ENCODE measurements at regions not wholly inside any gene's neighbourhood (a gene's known extent, or its start where the extent isn't known, plus 50 kb on each side); places are given as distances from the start of the nearest gene placed in this dataset.
A peak's percentile ranks its signal among the peaks of the same experiment; 100 is the strongest.

DNA sequence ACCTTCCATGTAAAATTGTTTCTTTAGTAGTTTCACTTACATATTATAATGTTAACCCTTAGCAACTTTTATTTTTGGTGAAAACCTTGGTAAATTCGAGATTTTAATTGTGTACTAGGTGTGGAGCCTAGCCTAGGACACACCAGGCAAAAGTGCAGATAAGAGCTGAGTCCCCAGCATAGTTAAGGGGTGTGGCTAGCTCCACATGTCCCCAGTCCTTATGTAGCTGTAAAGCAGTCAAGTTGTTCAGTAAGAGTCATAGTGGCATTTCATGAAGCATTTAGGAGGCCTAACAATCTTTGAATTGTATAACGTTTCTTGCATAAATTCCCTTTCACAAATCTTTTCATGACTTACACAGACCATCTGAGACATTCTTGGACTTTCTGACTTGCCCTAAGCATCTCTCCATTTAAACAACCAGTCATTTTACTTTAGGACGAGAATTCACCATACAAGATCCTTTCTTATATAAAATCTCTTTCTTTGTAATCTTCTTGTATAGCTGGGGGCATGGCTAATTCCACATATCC lies 53.8 kb upstream of the INHBA start:
- WGBS (ENCODE audit: low lambda C conversion rate): 2% methylated on average over 3 of the region's 3 CpGs
- intact Hi-C loops (cut with micrococcal nuclease; ENCODE audit: unreplicated experiment) (no loop called here), in situ Hi-C loops (cut with HindIII; ENCODE audit: extremely low pct_ligation_motif_present, low pct_unique_long_range_greater_than_20kb) (no loop called here)
- peaks cover 83% of the 10 kb centered on the region for H3K9me3 ChIP-seq (ENCODE audit: low read length)
- TF ChIP-seq ZNF724P (CRISPR knock-in tag; IDR thresholded peaks at IDR 0.05; ENCODE audit: borderline replicate concordance) (0 out of 2 replicates have a peak, but pooled peaks have one; percentile 40), ZNF382 (CRISPR knock-in tag; IDR thresholded peaks at IDR 0.05; ENCODE audit: borderline replicate concordance) (no peak)
- no peak overlapping the region for H2AFZ ChIP-seq (ENCODE audit: low read length)
- no peaks in the 10 kb centered on the region for H3K4me1 ChIP-seq (ENCODE audit: insufficient read depth, low read length)
- FAIRE-seq: no peak
- H3K36me3 ChIP-seq (replicated peaks in 1 of 2; ENCODE audit: control insufficient read depth in 1 of 2, insufficient read depth in 2 of 2, low read length in 2 of 2): no peaks in the 10 kb centered on the region
- H3K27me3 ChIP-seq (ENCODE audit: control insufficient read depth in 1 of 2, insufficient read depth in 2 of 2, low read length in 2 of 2): no peaks in the 10 kb centered on the region
- H3K4me3 ChIP-seq (replicated peaks in 1 of 3; ENCODE audit: insufficient read depth in 1 of 3, low read depth in 2 of 3, low read length in 3 of 3): no peak overlapping the region
- BruUV-seq (replicated peaks): no TSS peak
- CTCF ChIA-PET (ENCODE audit: low intra/inter-chr PET ratio, low total read pairs): no interaction called here
- no peaks in the 10 kb centered on the region for H3K79me2 ChIP-seq (ENCODE audit: insufficient read depth, low read length)
- POLR2A ChIA-PET: no interaction called here
- H3K9ac ChIP-seq (ENCODE audit: insufficient read depth, low read depth, low read length): no peak overlapping the region
- H3K27ac ChIP-seq (ENCODE audit: extremely low read length, insufficient read depth, low read length): no peak overlapping the region
- H4K20me1 ChIP-seq (ENCODE audit: insufficient read depth, low read length): no peaks in the 10 kb centered on the region
- ATAC-seq: no peak
- no peak for DNase-seq (ENCODE audit: low spot score)
- H3K4me2 ChIP-seq (ENCODE audit: low read depth, low read length): no peak overlapping the region

DNA sequence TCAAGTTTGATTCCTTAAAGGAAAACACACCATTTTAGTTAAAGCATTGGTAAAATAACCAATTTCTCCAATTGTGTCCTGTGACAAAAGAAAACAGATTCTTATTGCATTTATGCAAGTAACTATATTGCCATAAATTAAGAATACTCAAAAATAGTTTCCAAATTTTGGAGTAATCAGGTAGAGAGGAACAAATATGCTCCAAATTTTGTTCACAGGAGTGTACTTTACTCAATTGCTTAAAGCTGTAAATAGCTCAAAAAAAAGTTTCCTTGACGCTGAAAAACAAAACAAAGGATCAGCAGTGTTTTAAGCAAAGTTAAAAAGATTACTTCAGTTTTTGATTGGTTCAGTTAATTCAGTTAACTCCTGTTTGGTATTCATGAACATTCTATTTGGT lies 52.2 kb upstream of the INHBA start:
- peaks cover 96% of the 10 kb centered on the region for H3K9me3 ChIP-seq (ENCODE audit: low read length)
- H3K9ac ChIP-seq (ENCODE audit: insufficient read depth, low read depth, low read length): no peak overlapping the region
- no peaks in the 10 kb centered on the region for H3K27me3 ChIP-seq (ENCODE audit: control insufficient read depth in 1 of 2, insufficient read depth in 2 of 2, low read length in 2 of 2)
- no peaks in the 10 kb centered on the region for H4K20me1 ChIP-seq (ENCODE audit: insufficient read depth, low read length)
- CTCF ChIA-PET (ENCODE audit: low intra/inter-chr PET ratio, low total read pairs): no interaction called here
- no peak overlapping the region for H3K27ac ChIP-seq (ENCODE audit: extremely low read length, insufficient read depth, low read length)
- BruUV-seq (replicated peaks): no TSS peak
- intact Hi-C loops (cut with micrococcal nuclease; ENCODE audit: unreplicated experiment) (no loop called here), in situ Hi-C loops (cut with HindIII; ENCODE audit: extremely low pct_ligation_motif_present, low pct_unique_long_range_greater_than_20kb) (no loop called here)
- 4% methylated on average over 1 of the region's 1 CpG for WGBS (ENCODE audit: low lambda C conversion rate)
- DNase-seq (ENCODE audit: low spot score) (no peak), ATAC-seq (no peak), FAIRE-seq (no peak)
- H3K36me3 ChIP-seq (replicated peaks in 1 of 2; ENCODE audit: control insufficient read depth in 1 of 2, insufficient read depth in 2 of 2, low read length in 2 of 2): no peaks in the 10 kb centered on the region
- H3K4me1 ChIP-seq (ENCODE audit: insufficient read depth, low read length): no peaks in the 10 kb centered on the region
- H2AFZ ChIP-seq (ENCODE audit: low read length): no peak overlapping the region
- no peaks in the 10 kb centered on the region for H3K79me2 ChIP-seq (ENCODE audit: insufficient read depth, low read length)
- H3K4me3 ChIP-seq (replicated peaks in 1 of 3; ENCODE audit: insufficient read depth in 1 of 3, low read depth in 2 of 3, low read length in 3 of 3): no peak overlapping the region
- H3K4me2 ChIP-seq (ENCODE audit: low read depth, low read length): no peak overlapping the region
- POLR2A ChIA-PET: no interaction called here
- TF ChIP-seq, protein P1, sequence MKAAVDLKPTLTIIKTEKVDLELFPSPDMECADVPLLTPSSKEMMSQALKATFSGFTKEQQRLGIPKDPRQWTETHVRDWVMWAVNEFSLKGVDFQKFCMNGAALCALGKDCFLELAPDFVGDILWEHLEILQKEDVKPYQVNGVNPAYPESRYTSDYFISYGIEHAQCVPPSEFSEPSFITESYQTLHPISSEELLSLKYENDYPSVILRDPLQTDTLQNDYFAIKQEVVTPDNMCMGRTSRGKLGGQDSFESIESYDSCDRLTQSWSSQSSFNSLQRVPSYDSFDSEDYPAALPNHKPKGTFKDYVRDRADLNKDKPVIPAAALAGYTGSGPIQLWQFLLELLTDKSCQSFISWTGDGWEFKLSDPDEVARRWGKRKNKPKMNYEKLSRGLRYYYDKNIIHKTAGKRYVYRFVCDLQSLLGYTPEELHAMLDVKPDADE (CRISPR knock-in tag; IDR thresholded peaks at IDR 0.05): no peak
- TF ChIP-seq SMAD1 (CRISPR knock-in tag; IDR thresholded peaks at IDR 0.05; ENCODE audit: borderline replicate concordance, low read depth) (no peak), RORA (CRISPR knock-in tag; IDR thresholded peaks at IDR 0.05) (no peak), MEIS2 (CRISPR knock-in tag; IDR thresholded peaks at IDR 0.05) (no peak), CEBPB (IDR thresholded peaks at IDR 0.05; ENCODE audit: borderline replicate concordance, low read depth, low read length) (no peak), ZNF556 (CRISPR knock-in tag; IDR thresholded peaks at IDR 0.05; ENCODE audit: borderline replicate concordance) (no peak), ZNF484 (CRISPR knock-in tag; IDR thresholded peaks at IDR 0.05; ENCODE audit: borderline replicate concordance, low read depth) (no peak), ZNF230 (CRISPR knock-in tag; IDR thresholded peaks at IDR 0.05) (no peak), ZNF879 (CRISPR knock-in tag; IDR thresholded peaks at IDR 0.05) (no peak), TCF7 (IDR thresholded peaks at IDR 0.05; ENCODE audit: low read depth) (no peak)
- TF ChIP-seq, protein P2, sequence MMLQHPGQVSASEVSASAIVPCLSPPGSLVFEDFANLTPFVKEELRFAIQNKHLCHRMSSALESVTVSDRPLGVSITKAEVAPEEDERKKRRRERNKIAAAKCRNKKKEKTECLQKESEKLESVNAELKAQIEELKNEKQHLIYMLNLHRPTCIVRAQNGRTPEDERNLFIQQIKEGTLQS (CRISPR knock-in tag; IDR thresholded peaks at IDR 0.05): no peak
- TF ChIP-seq, protein P3, sequence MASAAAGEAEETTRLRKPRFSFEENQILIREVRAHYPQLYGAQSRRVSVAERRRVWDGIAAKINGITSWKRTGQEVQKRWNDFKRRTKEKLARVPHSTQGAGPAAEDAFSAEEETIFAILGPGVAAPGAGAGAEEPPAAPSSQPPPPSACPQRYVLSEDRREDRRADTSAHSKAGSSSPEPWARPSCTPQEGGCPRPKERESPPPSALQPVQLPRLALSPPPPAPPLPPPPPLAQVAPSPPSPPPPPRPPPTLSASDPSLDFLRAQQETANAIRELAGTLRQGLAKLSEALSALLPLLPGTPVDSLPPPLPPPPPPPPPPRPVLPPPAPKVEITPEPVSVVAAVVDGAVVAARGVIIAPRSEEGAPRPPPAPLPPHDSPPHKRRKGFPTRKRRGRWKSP (CRISPR knock-in tag; IDR thresholded peaks at IDR 0.05): no peak
- TF ChIP-seq, protein P4, sequence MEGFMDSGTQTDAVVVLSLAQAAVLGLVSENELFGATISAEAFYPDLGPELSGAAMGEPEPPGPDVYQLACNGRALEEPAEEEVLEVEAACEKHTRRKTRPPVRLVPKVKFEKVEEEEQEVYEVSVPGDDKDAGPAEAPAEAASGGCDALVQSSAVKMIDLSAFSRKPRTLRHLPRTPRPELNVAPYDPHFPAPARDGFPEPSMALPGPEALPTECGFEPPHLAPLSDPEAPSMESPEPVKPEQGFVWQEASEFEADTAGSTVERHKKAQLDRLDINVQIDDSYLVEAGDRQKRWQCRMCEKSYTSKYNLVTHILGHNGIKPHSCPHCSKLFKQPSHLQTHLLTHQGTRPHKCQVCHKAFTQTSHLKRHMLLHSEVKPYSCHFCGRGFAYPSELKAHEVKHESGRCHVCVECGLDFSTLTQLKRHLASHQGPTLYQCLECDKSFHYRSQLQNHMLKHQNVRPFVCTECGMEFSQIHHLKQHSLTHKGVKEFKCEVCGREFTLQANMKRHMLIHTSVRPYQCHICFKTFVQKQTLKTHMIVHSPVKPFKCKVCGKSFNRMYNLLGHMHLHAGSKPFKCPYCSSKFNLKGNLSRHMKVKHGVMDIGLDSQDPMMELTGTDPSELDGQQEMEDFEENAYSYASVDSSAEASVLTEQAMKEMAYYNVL (CRISPR knock-in tag; IDR thresholded peaks at IDR 0.05; ENCODE audit: borderline replicate concordance): no peak

Measured in HepG2 (cell line).